ENCODE measurements at regions not wholly inside any gene's neighbourhood (a gene's known extent, or its start where the extent isn't known, plus 50 kb on each side); places are given as distances from the start of the nearest gene placed in this dataset.

- TF ChIP-seq GATA2 (IDR thresholded peaks at IDR 0.05; ENCODE audit: low read depth, low read length) = no peak
- no peak for TF ChIP-seq GATA3 (IDR thresholded peaks at IDR 0.05; ENCODE audit: low read depth, low read length)
Measured at GRCh38 chr7:46993396-46993795, 588.5 kb downstream of the TNS3 start.

Measured in SH-SY5Y (cell line).